Neural cell (in vitro differentiated cells): ENCODE measurements at regions not wholly inside any gene's neighbourhood (a gene's known extent, or its start where the extent isn't known, plus 50 kb on each side); places are given as distances from the start of the nearest gene placed in this dataset.

Source experiments
- CTCF ChIP-seq: fragments of 450-650 bp; IDR thresholded peaks from 2 replicates; pipeline ENCODE4 v1.5.1; 2014; ENCODE audit warnings: antibody characterized with exemption, mild to moderate bottlenecking, moderate library complexity; ENCODE audit not compliant: poor library complexity, severe bottlenecking
- EP300 ChIP-seq: fragments of 450-650 bp; conservative IDR thresholded peaks from 2 replicates; pipeline ENCODE4 v1.6.1; 2014; ENCODE audit warnings: antibody characterized with exemption, mild to moderate bottlenecking, moderate library complexity; ENCODE audit not compliant: poor library complexity, severe bottlenecking
- EZH2 ChIP-seq: fragments of 200-600, 300-800 bp; shearing (Covaris generic), sonication (generic); IDR thresholded peaks from 2 replicates; pipeline ENCODE4 v1.6.1; 2014; ENCODE audit warnings: antibody characterized with exemption, low read length, borderline replicate concordance, mild to moderate bottlenecking; ENCODE audit not compliant: insufficient read depth, poor library complexity, severe bottlenecking
- MXI1 ChIP-seq: fragments of 450-650 bp; conservative IDR thresholded peaks from 2 replicates; pipeline ENCODE4 v1.6.1; 2014; ENCODE audit warnings: antibody characterized with exemption, mild to moderate bottlenecking; ENCODE audit not compliant: poor library complexity, severe bottlenecking
- POLR2AphosphoS5 ChIP-seq: IDR thresholded peaks from 2 replicates; pipeline ENCODE4 v1.6.1; 2012
- TAF1 ChIP-seq: IDR thresholded peaks from 2 replicates; pipeline ENCODE4 v1.6.1; 2012; ENCODE audit warnings: low read depth

- no peak for TF ChIP-seq EP300
- no peak for TF ChIP-seq CTCF
- no peak for TF ChIP-seq EZH2
- no peak for TF ChIP-seq MXI1
- TF ChIP-seq TAF1 = no peak
- TF ChIP-seq POLR2AphosphoS5 = no peak
These were observed 668.0 kb downstream of the BRD1 start for GRCh38 chr22:49159711-49160110.
